Astrocyte (in vitro differentiated cells and primary cell): ENCODE measurements at regions not wholly inside any gene's neighbourhood (a gene's known extent, or its start where the extent isn't known, plus 50 kb on each side); places are given as distances from the start of the nearest gene placed in this dataset.

Experiments
- EZH2 ChIP-seq: IDR thresholded peaks from 2 replicates; pipeline ENCODE4 v1.6.1; 2012; ENCODE audit warnings: mild to moderate bottlenecking, low read length, inconsistent platforms; ENCODE audit not compliant: insufficient read depth
- TF ChIP-seq, protein P1 (sequence below): IDR thresholded peaks from 2 replicates; pipeline ENCODE4 v1.5.1; 2011; ENCODE audit warnings: low read depth, mild to moderate bottlenecking, inconsistent platforms, low read length, moderate library complexity; ENCODE audit not compliant: insufficient read depth

GRCh38 chr14:65301862-65302539 is 110.5 kb upstream of the FUT8 start:
- no peak for TF ChIP-seq EZH2
- TF ChIP-seq, protein P1, sequence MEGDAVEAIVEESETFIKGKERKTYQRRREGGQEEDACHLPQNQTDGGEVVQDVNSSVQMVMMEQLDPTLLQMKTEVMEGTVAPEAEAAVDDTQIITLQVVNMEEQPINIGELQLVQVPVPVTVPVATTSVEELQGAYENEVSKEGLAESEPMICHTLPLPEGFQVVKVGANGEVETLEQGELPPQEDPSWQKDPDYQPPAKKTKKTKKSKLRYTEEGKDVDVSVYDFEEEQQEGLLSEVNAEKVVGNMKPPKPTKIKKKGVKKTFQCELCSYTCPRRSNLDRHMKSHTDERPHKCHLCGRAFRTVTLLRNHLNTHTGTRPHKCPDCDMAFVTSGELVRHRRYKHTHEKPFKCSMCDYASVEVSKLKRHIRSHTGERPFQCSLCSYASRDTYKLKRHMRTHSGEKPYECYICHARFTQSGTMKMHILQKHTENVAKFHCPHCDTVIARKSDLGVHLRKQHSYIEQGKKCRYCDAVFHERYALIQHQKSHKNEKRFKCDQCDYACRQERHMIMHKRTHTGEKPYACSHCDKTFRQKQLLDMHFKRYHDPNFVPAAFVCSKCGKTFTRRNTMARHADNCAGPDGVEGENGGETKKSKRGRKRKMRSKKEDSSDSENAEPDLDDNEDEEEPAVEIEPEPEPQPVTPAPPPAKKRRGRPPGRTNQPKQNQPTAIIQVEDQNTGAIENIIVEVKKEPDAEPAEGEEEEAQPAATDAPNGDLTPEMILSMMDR = no peak
